ENCODE measurements at regions not wholly inside any gene's neighbourhood (a gene's known extent, or its start where the extent isn't known, plus 50 kb on each side); places are given as distances from the start of the nearest gene placed in this dataset.

DNA sequence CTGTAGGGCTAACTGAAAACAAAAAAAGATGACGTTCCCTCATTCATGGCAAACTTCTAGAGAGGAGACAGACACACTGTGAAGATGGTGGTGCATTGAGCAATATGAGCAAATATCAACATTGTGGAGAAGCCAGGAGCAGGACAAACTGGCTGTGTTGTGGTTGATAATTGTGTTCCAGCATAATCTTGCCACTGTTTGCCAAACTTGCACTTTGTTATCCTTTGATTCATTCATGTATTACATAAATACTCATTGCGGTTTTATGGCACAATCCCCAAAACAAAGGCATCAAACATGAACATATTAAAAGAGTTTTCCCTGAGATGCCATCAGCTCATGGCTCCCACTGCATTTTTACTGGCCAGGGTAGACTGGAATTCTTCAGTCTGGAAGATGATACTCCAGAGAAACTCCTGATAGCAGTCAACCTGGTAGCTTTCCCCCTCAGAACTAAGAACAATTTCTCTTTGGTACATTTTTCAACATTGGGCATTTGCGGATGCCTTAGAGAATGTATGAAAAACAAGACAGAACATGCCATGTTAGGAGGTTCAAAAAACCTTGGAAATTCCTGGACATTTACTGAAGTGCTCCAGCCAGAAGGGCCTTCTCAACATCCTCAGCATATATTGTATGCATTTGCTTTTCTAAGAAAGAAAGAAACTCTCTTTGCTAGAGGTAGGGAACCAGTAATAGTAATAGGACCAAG lies 487.4 kb upstream of the CELF4 start (continued):
- TF ChIP-seq, protein P1, sequence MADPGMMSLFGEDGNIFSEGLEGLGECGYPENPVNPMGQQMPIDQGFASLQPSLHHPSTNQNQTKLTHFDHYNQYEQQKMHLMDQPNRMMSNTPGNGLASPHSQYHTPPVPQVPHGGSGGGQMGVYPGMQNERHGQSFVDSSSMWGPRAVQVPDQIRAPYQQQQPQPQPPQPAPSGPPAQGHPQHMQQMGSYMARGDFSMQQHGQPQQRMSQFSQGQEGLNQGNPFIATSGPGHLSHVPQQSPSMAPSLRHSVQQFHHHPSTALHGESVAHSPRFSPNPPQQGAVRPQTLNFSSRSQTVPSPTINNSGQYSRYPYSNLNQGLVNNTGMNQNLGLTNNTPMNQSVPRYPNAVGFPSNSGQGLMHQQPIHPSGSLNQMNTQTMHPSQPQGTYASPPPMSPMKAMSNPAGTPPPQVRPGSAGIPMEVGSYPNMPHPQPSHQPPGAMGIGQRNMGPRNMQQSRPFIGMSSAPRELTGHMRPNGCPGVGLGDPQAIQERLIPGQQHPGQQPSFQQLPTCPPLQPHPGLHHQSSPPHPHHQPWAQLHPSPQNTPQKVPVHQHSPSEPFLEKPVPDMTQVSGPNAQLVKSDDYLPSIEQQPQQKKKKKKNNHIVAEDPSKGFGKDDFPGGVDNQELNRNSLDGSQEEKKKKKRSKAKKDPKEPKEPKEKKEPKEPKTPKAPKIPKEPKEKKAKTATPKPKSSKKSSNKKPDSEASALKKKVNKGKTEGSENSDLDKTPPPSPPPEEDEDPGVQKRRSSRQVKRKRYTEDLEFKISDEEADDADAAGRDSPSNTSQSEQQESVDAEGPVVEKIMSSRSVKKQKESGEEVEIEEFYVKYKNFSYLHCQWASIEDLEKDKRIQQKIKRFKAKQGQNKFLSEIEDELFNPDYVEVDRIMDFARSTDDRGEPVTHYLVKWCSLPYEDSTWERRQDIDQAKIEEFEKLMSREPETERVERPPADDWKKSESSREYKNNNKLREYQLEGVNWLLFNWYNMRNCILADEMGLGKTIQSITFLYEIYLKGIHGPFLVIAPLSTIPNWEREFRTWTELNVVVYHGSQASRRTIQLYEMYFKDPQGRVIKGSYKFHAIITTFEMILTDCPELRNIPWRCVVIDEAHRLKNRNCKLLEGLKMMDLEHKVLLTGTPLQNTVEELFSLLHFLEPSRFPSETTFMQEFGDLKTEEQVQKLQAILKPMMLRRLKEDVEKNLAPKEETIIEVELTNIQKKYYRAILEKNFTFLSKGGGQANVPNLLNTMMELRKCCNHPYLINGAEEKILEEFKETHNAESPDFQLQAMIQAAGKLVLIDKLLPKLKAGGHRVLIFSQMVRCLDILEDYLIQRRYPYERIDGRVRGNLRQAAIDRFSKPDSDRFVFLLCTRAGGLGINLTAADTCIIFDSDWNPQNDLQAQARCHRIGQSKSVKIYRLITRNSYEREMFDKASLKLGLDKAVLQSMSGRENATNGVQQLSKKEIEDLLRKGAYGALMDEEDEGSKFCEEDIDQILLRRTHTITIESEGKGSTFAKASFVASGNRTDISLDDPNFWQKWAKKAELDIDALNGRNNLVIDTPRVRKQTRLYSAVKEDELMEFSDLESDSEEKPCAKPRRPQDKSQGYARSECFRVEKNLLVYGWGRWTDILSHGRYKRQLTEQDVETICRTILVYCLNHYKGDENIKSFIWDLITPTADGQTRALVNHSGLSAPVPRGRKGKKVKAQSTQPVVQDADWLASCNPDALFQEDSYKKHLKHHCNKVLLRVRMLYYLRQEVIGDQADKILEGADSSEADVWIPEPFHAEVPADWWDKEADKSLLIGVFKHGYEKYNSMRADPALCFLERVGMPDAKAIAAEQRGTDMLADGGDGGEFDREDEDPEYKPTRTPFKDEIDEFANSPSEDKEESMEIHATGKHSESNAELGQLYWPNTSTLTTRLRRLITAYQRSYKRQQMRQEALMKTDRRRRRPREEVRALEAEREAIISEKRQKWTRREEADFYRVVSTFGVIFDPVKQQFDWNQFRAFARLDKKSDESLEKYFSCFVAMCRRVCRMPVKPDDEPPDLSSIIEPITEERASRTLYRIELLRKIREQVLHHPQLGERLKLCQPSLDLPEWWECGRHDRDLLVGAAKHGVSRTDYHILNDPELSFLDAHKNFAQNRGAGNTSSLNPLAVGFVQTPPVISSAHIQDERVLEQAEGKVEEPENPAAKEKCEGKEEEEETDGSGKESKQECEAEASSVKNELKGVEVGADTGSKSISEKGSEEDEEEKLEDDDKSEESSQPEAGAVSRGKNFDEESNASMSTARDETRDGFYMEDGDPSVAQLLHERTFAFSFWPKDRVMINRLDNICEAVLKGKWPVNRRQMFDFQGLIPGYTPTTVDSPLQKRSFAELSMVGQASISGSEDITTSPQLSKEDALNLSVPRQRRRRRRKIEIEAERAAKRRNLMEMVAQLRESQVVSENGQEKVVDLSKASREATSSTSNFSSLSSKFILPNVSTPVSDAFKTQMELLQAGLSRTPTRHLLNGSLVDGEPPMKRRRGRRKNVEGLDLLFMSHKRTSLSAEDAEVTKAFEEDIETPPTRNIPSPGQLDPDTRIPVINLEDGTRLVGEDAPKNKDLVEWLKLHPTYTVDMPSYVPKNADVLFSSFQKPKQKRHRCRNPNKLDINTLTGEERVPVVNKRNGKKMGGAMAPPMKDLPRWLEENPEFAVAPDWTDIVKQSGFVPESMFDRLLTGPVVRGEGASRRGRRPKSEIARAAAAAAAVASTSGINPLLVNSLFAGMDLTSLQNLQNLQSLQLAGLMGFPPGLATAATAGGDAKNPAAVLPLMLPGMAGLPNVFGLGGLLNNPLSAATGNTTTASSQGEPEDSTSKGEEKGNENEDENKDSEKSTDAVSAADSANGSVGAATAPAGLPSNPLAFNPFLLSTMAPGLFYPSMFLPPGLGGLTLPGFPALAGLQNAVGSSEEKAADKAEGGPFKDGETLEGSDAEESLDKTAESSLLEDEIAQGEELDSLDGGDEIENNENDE (IDR thresholded peaks at IDR 0.05; ENCODE audit: insufficient replicate concordance, low read length): no peak
- TF ChIP-seq SRF (IDR thresholded peaks at IDR 0.05; ENCODE audit: low read depth, low read length) (no peak), SIN3A (conservative IDR thresholded peaks at IDR 0.05 in 1 of 2, IDR thresholded peaks at IDR 0.05 in 1 of 2; ENCODE audit: low read depth in 1 of 2, low read length in 2 of 2) (no peak)
- TF ChIP-seq, protein P2, sequence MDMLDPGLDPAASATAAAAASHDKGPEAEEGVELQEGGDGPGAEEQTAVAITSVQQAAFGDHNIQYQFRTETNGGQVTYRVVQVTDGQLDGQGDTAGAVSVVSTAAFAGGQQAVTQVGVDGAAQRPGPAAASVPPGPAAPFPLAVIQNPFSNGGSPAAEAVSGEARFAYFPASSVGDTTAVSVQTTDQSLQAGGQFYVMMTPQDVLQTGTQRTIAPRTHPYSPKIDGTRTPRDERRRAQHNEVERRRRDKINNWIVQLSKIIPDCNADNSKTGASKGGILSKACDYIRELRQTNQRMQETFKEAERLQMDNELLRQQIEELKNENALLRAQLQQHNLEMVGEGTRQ (IDR thresholded peaks at IDR 0.05; ENCODE audit: low read length): no peak
- TF ChIP-seq, protein P3, sequence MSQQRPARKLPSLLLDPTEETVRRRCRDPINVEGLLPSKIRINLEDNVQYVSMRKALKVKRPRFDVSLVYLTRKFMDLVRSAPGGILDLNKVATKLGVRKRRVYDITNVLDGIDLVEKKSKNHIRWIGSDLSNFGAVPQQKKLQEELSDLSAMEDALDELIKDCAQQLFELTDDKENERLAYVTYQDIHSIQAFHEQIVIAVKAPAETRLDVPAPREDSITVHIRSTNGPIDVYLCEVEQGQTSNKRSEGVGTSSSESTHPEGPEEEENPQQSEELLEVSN (IDR thresholded peaks at IDR 0.05): no peak

Measured in H1 (cell line).